NB4 (cell line): ENCODE measurements at regions not wholly inside any gene's neighbourhood (a gene's known extent, or its start where the extent isn't known, plus 50 kb on each side); places are given as distances from the start of the nearest gene placed in this dataset.

Source experiments
- DNase-seq: peaks from one replicate; pipeline ENCODE4 v3.0.0; 2010; ENCODE audit warnings: low read depth
- H3K4me3 ChIP-seq: one replicate; pipeline ENCODE4 v1.5.1; 2011; ENCODE audit warnings: mild to moderate bottlenecking, low read depth, low read length, moderate library complexity
- MYC ChIP-seq: IDR thresholded peaks from 2 replicates; pipeline ENCODE4 v1.6.1; 2011; ENCODE audit warnings: low read depth, low read length
- POLR2A ChIP-seq: IDR thresholded peaks from 2 replicates; pipeline ENCODE4 v1.6.1; 2011; ENCODE audit warnings: mild to moderate bottlenecking; ENCODE audit not compliant: insufficient read length; ENCODE audit errors: extremely low read depth
- TF ChIP-seq, protein P1 (sequence below): IDR thresholded peaks from one replicate; pipeline ENCODE4 v1.5.1; 2012; ENCODE audit warnings: low read depth, low read length
- TF ChIP-seq, protein P2 (sequence below): IDR thresholded peaks from 2 replicates; pipeline ENCODE4 v1.6.1; 2011; ENCODE audit warnings: low read depth, low read length

DNA sequence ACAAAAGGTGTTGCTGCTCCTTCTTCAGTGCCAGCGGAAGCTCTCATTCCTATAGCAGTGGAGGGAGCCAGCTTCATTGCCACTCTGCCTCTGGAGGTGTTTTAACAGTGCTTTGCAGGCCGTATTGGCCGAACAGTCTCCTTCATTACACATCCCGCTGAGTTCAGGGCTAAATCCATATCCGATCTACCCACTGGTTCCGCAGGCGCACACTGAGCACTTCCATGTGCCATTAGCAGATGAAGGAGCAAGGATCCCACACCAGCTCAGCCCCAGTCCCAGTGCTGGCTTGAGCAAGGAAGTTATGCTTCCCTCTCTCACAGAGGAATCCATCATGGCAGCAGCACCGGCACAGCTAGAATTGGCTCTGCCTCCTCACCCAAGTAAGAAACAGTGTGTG lies 121.2 kb upstream of the IRX2 start:
- H3K4me3 ChIP-seq, result no peak overlapping the region
- TF ChIP-seq, protein P1, sequence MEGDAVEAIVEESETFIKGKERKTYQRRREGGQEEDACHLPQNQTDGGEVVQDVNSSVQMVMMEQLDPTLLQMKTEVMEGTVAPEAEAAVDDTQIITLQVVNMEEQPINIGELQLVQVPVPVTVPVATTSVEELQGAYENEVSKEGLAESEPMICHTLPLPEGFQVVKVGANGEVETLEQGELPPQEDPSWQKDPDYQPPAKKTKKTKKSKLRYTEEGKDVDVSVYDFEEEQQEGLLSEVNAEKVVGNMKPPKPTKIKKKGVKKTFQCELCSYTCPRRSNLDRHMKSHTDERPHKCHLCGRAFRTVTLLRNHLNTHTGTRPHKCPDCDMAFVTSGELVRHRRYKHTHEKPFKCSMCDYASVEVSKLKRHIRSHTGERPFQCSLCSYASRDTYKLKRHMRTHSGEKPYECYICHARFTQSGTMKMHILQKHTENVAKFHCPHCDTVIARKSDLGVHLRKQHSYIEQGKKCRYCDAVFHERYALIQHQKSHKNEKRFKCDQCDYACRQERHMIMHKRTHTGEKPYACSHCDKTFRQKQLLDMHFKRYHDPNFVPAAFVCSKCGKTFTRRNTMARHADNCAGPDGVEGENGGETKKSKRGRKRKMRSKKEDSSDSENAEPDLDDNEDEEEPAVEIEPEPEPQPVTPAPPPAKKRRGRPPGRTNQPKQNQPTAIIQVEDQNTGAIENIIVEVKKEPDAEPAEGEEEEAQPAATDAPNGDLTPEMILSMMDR, result no peak
- TF ChIP-seq MYC (no peak), POLR2A (no peak)
- TF ChIP-seq, protein P2, sequence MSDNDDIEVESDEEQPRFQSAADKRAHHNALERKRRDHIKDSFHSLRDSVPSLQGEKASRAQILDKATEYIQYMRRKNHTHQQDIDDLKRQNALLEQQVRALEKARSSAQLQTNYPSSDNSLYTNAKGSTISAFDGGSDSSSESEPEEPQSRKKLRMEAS, result no peak
- DNase-seq, result no peak

DNA sequence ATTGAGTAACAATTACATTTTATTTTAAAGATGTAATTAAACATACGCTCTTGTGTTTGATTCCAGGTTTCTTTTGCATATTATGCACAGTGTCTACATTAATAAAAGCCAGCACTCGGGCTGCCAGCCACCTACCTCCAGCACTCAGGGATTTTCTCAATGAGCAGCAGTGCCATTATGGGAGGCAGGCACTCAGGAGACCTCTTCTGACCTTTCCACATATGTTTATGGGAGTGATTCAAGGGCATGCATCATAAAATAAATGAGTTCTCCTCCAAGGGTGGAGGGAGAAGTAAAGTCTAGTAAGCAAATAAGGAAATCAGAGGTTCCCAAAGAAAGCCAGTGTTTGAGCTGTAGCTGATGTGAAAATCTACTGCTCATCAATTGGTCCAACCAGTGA lies 119.8 kb upstream of the IRX2 start:
- DNase-seq, result no peak
- TF ChIP-seq MYC (no peak), POLR2A (no peak)
- TF ChIP-seq, protein P2, result no peak
- TF ChIP-seq, protein P1, result no peak
- no peak overlapping the region for H3K4me3 ChIP-seq

DNA sequence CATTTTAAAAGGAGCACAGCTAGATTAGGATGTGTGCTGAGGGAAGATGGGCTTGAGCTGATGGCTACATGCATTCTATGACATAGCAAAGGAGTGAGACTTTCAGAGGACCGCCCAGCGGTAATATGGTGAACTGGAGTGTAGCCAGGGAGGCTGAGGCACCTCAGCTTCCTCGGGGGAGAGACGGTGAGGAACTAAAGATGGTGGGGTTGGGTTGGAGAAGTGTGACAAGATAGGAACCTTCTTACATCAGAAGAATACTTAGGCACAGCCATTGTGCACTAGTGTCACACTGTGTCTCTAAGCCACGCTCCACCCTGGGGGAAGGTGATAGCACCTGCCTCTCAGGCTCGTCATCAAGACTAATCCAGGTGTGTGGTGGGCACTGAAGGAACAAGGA lies 118.0 kb upstream of the IRX2 start:
- H3K4me3 ChIP-seq, result no peak overlapping the region
- DNase-seq, result no peak
- no peak for TF ChIP-seq POLR2A
- TF ChIP-seq, protein P2, result no peak

DNA sequence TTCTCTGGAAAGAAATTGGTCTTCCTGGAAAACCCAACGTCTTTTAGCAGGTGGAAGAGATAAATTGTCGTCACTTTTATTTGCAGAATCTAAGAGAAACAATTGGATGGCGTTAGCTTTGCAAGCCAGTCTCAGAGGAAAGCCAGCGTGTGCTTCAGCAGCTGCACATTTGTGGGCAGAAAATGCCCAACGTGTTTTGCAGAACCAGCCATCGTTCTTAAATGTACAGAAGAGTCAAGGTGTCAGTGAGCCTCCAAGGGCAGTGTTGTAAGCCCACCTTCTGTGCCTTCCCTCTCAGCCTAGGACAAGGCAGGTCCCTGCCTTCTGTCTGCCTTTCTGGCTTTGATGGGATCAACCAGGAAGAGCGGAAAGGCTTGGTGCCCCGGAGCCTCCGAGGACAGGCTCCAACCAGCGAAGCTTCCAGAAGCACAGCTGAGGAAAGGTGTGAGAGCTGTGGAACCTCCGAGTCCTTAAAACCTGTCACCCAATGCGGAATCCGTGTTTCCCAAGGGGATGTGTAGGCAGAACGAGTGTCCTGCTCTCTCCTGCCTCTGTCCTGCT lies 116.0 kb upstream of the IRX2 start:
- H3K4me3 ChIP-seq, result no peak overlapping the region
- TF ChIP-seq MYC, result no peak
- TF ChIP-seq, protein P2, result no peak
- TF ChIP-seq, protein P1, result no peak
- TF ChIP-seq POLR2A, result no peak
- no peak for DNase-seq

DNA sequence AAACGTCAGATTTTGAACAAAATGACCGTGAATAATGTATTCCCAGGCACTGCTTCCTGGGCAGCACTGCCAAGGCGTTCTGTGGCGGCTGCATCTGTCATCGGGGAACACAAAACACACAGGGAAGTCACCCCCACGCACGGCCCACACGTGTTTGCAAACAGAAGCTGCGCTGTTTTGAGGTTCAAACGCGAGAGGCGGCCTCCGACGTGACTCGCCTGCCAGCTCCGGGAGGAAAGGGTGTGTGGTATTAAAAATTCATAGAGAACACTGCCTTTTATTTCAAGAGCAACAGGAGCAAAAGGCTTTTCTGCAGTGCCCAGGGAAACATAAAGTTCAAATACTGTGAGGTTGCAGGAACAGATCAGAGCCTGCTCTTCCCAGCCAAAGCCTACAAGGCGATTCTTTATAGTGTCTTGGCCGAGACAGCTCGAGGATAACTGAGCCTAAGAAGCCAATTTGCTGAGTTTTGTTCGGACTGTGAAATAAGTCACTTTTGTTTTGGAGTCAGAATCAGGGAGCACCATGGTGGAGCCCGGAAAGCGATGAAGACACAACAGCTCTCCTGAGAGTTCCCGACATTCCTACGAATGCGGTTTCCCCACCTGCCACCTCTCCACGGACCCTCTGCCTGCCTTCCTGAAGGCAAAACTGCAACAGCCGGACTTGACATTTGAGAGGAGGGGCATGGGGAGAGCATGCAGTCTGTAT lies 115.3 kb upstream of the IRX2 start:
- no peak for DNase-seq
- TF ChIP-seq MYC, result no peak
- TF ChIP-seq POLR2A, result no peak
- TF ChIP-seq, protein P1, result no peak
- TF ChIP-seq, protein P2, result no peak
- no peak overlapping the region for H3K4me3 ChIP-seq

DNA sequence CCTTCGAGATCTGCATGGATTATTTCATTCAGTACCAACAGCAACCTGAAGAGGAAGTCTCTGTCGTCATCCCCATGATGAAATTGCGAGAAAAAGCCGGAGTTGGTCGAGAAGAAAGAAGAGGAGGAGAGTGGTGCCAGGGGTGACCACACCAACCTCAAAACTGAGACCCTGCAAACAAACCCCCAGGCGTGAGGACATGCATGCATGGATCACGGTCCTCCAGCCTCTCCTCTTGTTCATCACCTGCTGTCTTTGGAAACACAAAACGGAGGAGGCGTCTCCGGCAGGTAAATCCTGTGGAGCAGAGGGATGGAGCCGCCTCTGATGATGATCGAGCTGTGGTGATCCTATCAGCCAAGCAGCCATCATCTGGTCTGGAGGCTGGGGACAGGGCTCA lies 114.4 kb upstream of the IRX2 start:
- no peak for DNase-seq
- TF ChIP-seq POLR2A, result no peak
- no peak for TF ChIP-seq MYC
- TF ChIP-seq, protein P1, result no peak
- TF ChIP-seq, protein P2, result no peak
- no peak overlapping the region for H3K4me3 ChIP-seq
